Keratinocyte (primary cell): ENCODE measurements at regions not wholly inside any gene's neighbourhood (a gene's known extent, or its start where the extent isn't known, plus 50 kb on each side); places are given as distances from the start of the nearest gene placed in this dataset.

ENCODE experiments used
- CTCF ChIP-seq, 3 experiments: IDR thresholded peaks in 1 of 3; conservative IDR thresholded peaks in 1 of 3; optimal IDR thresholded peaks in 1 of 3; 2 replicates in 2 of 3; 3 replicates in 1 of 3; pipeline versions ENCODE3 to v1.5.1; 2011; ENCODE audit warnings: low read length in 3 of 3, mild to moderate bottlenecking in 3 of 3, moderate library complexity in 2 of 3, control low read depth in 1 of 3, inconsistent platforms in 1 of 3; ENCODE audit not compliant: insufficient read depth in 2 of 3; ENCODE audit errors: extremely low read depth in 1 of 3
- EZH2 ChIP-seq: IDR thresholded peaks from one replicate; pipeline ENCODE4 v1.6.1; 2012; ENCODE audit warnings: inconsistent platforms, mild to moderate bottlenecking, low read length, moderate library complexity

GRCh38 chr12:92085736-92086040 is 60.0 kb downstream of the BTG1 start:
- TF ChIP-seq CTCF (optimal IDR thresholded peaks at IDR 0.05 in 1 of 3, IDR thresholded peaks at IDR 0.05 in 1 of 3, conservative IDR thresholded peaks at IDR 0.05 in 1 of 3; ENCODE audit: extremely low read depth in 1 of 3, insufficient read depth in 2 of 3, low read length in 3 of 3) (no peak), EZH2 (no peak)
